Dedifferentiated amniotic fluid mesenchymal stem cell (primary cell): ENCODE measurements at regions not wholly inside any gene's neighbourhood (a gene's known extent, or its start where the extent isn't known, plus 50 kb on each side); places are given as distances from the start of the nearest gene placed in this dataset.

Experiments
- DNase-seq: peaks from one replicate; pipeline ENCODE4 v3.0.0-alpha.2; 2016; ENCODE audit errors: extremely low spot score

DNA sequence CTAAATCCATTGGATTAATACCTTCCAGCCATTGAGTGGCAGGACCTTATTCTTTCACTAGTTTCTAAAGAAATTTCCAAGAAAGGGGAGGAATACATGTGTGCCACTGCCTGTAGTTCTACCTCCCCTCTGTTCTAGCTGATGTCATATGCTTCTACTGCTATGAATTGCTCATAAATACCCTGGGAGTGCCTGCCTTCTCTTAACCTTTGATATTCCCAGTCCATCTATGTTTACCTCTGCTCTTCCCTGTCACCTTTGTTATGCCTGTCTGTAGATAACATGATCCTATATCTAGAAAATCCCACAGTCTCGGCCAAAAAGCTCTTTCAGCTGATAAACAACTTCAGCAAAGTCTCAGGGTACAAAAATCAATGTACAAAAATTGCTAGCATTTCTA is 486.9 kb upstream of the ARRDC4 start:
- DNase-seq = no peak

DNA sequence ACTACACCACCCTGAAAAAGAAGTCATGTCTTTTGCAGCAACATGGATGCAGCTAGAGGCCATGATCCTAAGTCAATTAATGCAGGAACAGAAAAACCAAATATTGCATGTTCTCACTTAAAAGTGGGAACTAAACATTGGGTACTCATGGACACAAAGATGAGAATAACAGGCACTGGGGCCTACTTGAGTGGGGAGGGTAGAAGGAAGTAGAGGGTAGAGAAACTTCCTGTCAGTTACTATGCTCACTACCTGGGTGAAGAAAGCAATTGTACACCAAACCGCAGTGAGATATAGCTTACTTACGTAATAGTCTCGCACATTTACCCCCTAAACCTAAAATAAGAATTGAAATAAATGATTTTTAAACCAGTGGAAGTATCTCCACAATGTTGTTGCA is 480.5 kb upstream of the ARRDC4 start:
- DNase-seq = no peak

- no peak for DNase-seq
Measured at GRCh38 chr15:97482521-97482920, 478.0 kb upstream of the ARRDC4 start.

DNA sequence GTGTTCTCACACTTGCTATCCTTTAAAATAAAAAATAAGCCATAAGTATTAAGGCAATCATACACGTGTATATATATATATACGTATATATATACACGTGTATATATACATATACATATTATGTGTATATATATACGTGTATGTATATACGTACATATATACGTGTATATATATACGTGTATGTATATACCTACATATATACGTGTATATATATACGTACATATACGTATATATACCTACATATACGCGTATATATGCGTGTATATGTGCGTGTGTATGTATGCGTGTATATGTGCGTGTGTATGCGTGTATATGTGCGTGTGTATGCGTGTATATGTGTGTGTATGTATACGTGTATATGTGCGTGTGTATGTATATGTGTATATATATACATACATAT is 477.3 kb upstream of the ARRDC4 start:
- no peak for DNase-seq

DNA sequence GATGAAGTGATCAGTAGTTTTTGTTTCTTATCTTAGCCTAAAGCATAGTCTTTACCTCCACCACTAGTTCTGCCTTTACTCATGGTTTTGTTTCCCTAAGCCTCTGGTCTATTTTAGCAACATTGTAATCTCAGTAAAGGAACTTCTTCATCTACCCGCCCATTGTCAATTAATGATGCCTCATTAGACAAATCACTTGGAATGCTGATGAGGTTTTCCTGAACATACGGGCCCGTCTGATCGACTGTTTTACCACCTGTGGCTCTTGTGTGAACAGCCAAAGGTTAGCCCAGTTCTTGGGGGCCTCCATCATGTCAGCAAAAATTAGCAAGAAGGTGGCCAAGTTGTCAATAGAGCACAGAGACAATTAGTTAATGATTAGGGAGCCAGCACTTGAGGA is 470.1 kb upstream of the ARRDC4 start:
- DNase-seq = no peak

- DNase-seq = no peak
Measured at GRCh38 chr15:97501291-97501690, 459.2 kb upstream of the ARRDC4 start.

DNA sequence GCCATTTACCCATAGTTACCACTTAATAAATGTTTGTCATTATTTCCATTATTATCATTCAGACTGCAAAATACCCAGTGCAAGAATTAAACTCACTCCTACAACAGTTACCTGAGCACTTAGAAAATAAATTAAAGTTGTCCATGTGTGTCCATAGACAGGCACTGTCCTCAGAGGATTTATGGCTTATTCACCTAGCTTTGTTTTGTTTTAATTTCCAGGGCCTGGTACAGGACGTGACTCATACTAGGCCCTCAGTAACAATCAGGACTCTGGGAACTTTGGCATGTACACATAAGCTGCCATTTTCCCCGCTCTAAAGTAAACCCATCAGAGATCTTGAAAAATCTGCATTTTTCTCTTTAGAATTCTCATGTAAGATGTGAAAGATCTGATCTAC is 458.5 kb upstream of the ARRDC4 start:
- no peak for DNase-seq

DNA sequence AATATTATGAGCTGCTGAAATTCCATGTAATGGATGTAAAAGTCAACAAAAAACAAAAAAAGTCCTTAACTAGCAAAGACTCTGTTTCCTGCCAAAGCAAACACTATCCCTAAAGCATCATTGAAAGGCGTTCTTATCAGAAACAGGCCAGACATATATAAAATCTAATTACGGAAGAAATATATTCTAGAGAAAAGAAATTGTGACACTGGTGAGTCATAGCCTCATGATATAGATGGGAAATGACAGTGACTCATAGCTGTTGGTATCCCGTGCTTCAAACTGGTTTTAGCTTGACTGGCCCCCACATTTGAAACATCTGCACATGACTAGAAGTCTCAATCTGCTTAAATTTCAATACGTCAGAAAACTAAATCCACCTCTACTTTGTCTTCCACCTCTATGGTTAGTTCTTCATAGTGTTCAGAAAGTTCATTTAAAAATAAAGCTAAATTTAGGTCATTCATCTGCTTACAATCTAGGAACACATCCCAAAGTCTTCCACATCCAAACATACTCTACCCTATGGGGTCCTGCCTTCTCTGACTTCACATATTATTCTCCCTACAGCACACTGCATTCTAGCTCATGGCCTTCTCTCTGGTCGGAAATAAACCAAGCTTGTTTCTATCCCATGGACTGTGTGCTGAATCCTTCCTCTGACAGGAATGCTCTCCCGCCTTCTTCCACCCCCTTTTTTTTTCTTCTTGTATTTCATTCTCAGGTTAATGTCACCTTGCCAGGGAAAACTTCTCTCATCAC is 456.3 kb upstream of the ARRDC4 start:
- DNase-seq = no peak

- DNase-seq = no peak
Measured at GRCh38 chr15:97517737-97518136, 442.8 kb upstream of the ARRDC4 start.

DNA sequence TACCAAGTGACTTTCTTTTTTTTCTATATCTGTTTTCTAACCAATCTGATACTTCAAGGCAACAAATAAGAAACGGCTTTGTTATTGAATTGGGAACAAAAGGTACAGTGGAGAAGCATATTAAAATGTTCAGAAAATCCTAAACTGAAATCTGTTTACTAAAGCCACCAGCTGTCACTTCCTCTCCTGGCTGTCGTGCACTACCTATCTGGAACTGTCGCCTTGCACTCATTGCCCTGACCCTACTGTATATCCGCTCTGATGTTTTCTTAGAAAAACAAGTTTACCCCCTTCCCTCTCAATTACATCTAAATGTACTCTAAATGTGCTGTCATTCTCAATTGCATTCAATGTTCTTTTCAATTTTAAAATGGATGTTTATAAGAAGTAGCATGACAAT is 439.8 kb upstream of the ARRDC4 start:
- DNase-seq = no peak

- DNase-seq = no peak
Measured at GRCh38 chr15:97521381-97522285, 438.9 kb upstream of the ARRDC4 start.

DNA sequence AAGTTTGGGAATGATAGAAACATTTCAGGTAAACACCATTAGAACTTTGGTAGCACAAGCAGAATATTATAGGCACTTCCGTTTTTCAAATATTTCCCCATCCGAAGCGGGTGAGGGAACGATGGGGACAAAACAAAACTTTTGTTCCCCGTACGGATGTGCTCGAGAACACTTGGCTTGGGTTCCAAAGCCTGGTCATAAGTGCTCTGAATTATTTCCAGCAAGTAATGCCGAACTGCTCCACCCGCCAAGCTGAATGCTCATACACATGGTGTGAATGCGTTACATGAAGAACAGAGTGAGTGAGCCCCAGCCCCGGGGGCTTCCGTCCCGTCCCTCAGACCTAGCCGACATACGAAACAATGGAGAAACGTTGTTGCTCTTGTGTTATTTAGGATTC is 438.2 kb upstream of the ARRDC4 start:
- DNase-seq = no peak

DNA sequence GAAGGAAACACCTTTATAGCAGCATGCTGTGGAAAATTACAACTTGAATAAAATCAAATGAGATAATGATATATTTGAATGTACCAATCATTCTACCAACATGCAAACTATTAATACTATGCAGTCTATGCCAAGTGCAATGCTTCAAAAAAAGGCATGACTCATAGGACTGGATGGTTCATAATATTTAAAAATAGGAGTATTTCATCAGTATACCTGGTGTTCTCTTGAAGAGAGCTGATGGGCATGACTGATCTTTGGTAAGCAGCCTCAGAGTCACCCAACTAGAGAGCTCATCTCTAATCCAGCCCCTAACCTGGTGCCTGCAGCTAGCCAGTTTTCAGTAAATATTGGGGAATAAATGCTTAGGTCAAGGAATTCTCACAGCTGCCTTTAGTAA is 434.7 kb upstream of the ARRDC4 start:
- no peak for DNase-seq

GRCh38 chr15:97528238-97528637 is 432.3 kb upstream of the ARRDC4 start:
- DNase-seq = no peak

GRCh38 chr15:97545799-97546198 is 414.7 kb upstream of the ARRDC4 start:
- no peak for DNase-seq

- no peak for DNase-seq
Measured at GRCh38 chr15:97547381-97547780, 413.1 kb upstream of the ARRDC4 start.

GRCh38 chr15:97561529-97561928 is 399.0 kb upstream of the ARRDC4 start:
- no peak for DNase-seq

GRCh38 chr15:97563516-97563915 is 397.0 kb upstream of the ARRDC4 start:
- DNase-seq = no peak

GRCh38 chr15:97566961-97567360 is 393.5 kb upstream of the ARRDC4 start:
- DNase-seq = no peak

DNA sequence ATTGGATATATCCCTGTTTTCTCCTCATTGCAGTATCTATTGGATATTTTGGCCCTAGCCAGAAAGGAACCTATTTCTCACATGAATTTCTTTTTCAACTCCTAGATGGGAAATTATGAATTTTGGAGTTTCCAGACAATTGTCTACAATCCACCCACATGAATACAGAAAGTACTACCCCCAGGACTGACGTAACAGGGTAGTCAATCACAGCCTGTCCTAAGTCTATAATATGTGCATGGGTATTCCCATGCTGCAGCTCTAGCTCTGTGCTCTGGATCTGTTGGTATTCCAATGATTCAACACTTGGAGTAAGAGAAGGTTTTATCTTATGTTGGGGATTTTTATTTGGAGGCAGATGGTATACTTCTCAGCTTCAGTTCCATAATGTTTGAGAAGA is 393.1 kb upstream of the ARRDC4 start:
- no peak for DNase-seq

GRCh38 chr15:97576929-97577645 is 383.4 kb upstream of the ARRDC4 start:
- DNase-seq = no peak

DNA sequence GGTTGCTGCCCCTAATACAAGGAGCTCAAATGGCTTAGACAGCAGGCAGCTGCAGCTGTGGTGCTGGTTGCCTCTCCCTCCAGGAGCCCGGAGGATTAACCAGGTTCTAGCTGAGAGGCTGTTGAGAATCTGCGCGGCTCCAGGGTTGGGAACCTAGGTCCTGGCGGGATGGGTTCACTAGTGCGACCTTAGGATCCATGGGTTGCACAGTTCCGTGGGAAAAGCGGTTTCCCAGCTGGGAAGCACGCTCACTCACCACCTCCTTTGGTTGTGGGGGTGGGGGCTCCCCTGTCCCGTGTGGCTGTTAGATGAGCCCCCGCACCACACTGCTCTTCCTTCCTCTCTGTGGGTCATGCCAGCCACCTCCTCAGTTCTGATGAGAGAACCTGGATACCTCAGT is 375.1 kb upstream of the ARRDC4 start:
- no peak for DNase-seq

- no peak for DNase-seq
Measured at GRCh38 chr15:97592778-97593177, 367.7 kb upstream of the ARRDC4 start.
